SK-N-SH (cell line): ENCODE measurements at regions not wholly inside any gene's neighbourhood (a gene's known extent, or its start where the extent isn't known, plus 50 kb on each side); places are given as distances from the start of the nearest gene placed in this dataset.

Experiments
- CTCF ChIA-PET: fragments of 300-600, 350-600 bp; formaldehyde crosslinking; extraction: SDS; loops from one replicate; lab custom pipeline; 2021; lab: Yijun Ruan, JAX
- POLR2A ChIA-PET: fragments of 350-600 bp; sonication (Branson Sonifier 250); formaldehyde crosslinking; extraction: SDS; loops from one replicate; lab custom pipeline; 2020; ENCODE audit warnings: antibody characterized with exemption, inconsistent platforms; lab: Yijun Ruan, JAX
- DNase-seq: peaks from one replicate; pipeline ENCODE4 v3.0.0; 2012
- H2AFZ ChIP-seq: fragments of 200-600 bp; sonication (generic); 2 replicates; pipeline ENCODE4 v1.8.1; 2016; ENCODE audit warnings: antibody characterized with exemption, mild to moderate bottlenecking, low read depth
- H3F3A ChIP-seq: fragments of 200-600 bp; sonication (generic); replicated peaks from 2 replicates; pipeline ENCODE3; 2016; ENCODE audit warnings: antibody characterized with exemption, mild to moderate bottlenecking; ENCODE audit not compliant: insufficient read depth
- H3K27ac ChIP-seq, 2 experiments: fragments of 200-500 bp in 1 of 2; fragments of 200-600 bp in 1 of 2; sonication (Bioruptor generic) in 1 of 2; sonication (generic), shearing (Covaris generic) in 1 of 2; 2 replicates each; pipeline versions ENCODE4 v1.5.1 to v1.6.1; 2014 to 2016; ENCODE audit warnings: low read depth in 2 of 2, inconsistent platforms in 1 of 2, low read length in 1 of 2, mild to moderate bottlenecking in 1 of 2, mixed read lengths in 1 of 2
- H3K27me3 ChIP-seq: fragments of 200-600 bp; sonication (generic), shearing (Covaris generic); 2 replicates; pipeline ENCODE4 v1.6.1; 2016; ENCODE audit warnings: mixed run types; ENCODE audit not compliant: insufficient read depth
- H3K36me3 ChIP-seq, 2 experiments: fragments of 200-500 bp in 1 of 2; fragments of 200-600 bp in 1 of 2; sonication (Bioruptor generic) in 1 of 2; sonication (generic) in 1 of 2; replicated peaks in 1 of 2; 2 replicates each; pipeline versions ENCODE3 to v1.5.1; 2014 to 2016; ENCODE audit warnings: low read length in 1 of 2, mild to moderate bottlenecking in 1 of 2; ENCODE audit not compliant: insufficient read depth in 2 of 2, control insufficient read depth in 1 of 2
- H3K4me1 ChIP-seq, 2 experiments: fragments of 200-500 bp in 1 of 2; fragments of 200-600 bp in 1 of 2; sonication (Bioruptor generic) in 1 of 2; sonication (generic), shearing (Covaris generic) in 1 of 2; 2 replicates each; pipeline versions ENCODE4 v1.5.1 to v1.6.1; 2014 to 2016; ENCODE audit warnings: low read depth in 1 of 2, low read length in 1 of 2, mixed run types in 1 of 2; ENCODE audit not compliant: insufficient read depth in 2 of 2, control insufficient read depth in 1 of 2
- H3K4me2 ChIP-seq: fragments of 200-600 bp; sonication (generic), shearing (Covaris generic); 2 replicates; pipeline ENCODE4 v1.6.1; 2017; ENCODE audit warnings: mixed run types
- H3K4me3 ChIP-seq, 2 experiments: fragments of 200-500 bp in 1 of 2; fragments of 200-600 bp in 1 of 2; sonication (Bioruptor generic) in 1 of 2; sonication (generic), shearing (Covaris generic) in 1 of 2; 2 replicates each; pipeline versions ENCODE4 v1.5.1 to v1.8.1; 2014 to 2016; ENCODE audit warnings: low read depth in 2 of 2, inconsistent platforms in 1 of 2, low read length in 1 of 2, mild to moderate bottlenecking in 1 of 2, mixed read lengths in 1 of 2, moderate library complexity in 1 of 2
- H3K79me2 ChIP-seq: fragments of 200-600 bp; sonication (generic); 2 replicates; pipeline ENCODE4 v1.8.1; 2017; ENCODE audit warnings: mild to moderate bottlenecking; ENCODE audit not compliant: insufficient read depth
- H3K9ac ChIP-seq: fragments of 200-600 bp; sonication (generic); 2 replicates; pipeline ENCODE4 v1.6.1; 2017; ENCODE audit warnings: mixed run types
- H3K9me2 ChIP-seq: fragments of 200-600 bp; sonication (generic); 2 replicates; pipeline ENCODE4 v1.6.1; 2017; ENCODE audit warnings: mixed run types
- H3K9me3 ChIP-seq: fragments of 200-600 bp; sonication (generic); 2 replicates; pipeline ENCODE4 v1.6.1; 2017; ENCODE audit warnings: mixed run types, mild to moderate bottlenecking, moderate library complexity
- H4K20me1 ChIP-seq: fragments of 200-600 bp; sonication (generic); 2 replicates; pipeline ENCODE4 v1.6.1; 2017; ENCODE audit warnings: mild to moderate bottlenecking, mixed run types; ENCODE audit not compliant: insufficient read depth
- EP300 ChIP-seq, 2 experiments: IDR thresholded peaks; 2 replicates each; pipeline versions ENCODE4 v1.4.0 to v1.6.1; 2012; ENCODE audit warnings: borderline replicate concordance in 1 of 2, low read depth in 1 of 2, low read length in 1 of 2
- GABPA ChIP-seq: IDR thresholded peaks from 2 replicates; pipeline ENCODE4 v1.4.0; 2012; ENCODE audit warnings: low read depth, mild to moderate bottlenecking
- GATA2 ChIP-seq: sonication (generic); formaldehyde crosslinking; IDR thresholded peaks from 2 replicates; pipeline ENCODE4 v1.5.0; 2020; ENCODE audit warnings: mild to moderate bottlenecking, missing genetic modification reagents
- IRF3 ChIP-seq: fragments of 150-350 bp; IDR thresholded peaks from 2 replicates; pipeline ENCODE4 v1.6.1; 2016; ENCODE audit warnings: mild to moderate bottlenecking, low read depth, low read length
- JUND ChIP-seq: IDR thresholded peaks from 2 replicates; pipeline ENCODE4 v1.4.0; 2012
- MXI1 ChIP-seq: IDR thresholded peaks from 2 replicates; pipeline ENCODE4 v1.6.1; 2012; ENCODE audit warnings: mild to moderate bottlenecking, low read depth, low read length, improper control_type of control experiment
- NFIC ChIP-seq: IDR thresholded peaks from 2 replicates; pipeline ENCODE4 v1.4.0; 2012; ENCODE audit warnings: borderline replicate concordance
- NRF1 ChIP-seq: IDR thresholded peaks from 2 replicates; pipeline ENCODE4 v1.6.1; 2012; ENCODE audit warnings: low read depth, mild to moderate bottlenecking, low read length
- REST ChIP-seq: IDR thresholded peaks from 2 replicates; pipeline ENCODE4 v1.6.1; 2012; ENCODE audit warnings: mild to moderate bottlenecking, low read depth, low read length, moderate library complexity
- TAF1 ChIP-seq: IDR thresholded peaks from 2 replicates; pipeline ENCODE4 v1.6.1; 2012; ENCODE audit warnings: low read depth, mild to moderate bottlenecking, low read length, moderate library complexity, borderline replicate concordance
- TCF12 ChIP-seq: IDR thresholded peaks from 2 replicates; pipeline ENCODE4 v1.4.0; 2012
- TEAD4 ChIP-seq: IDR thresholded peaks from 2 replicates; pipeline ENCODE4 v1.4.0; 2012; ENCODE audit warnings: mild to moderate bottlenecking, borderline replicate concordance; ENCODE audit not compliant: insufficient read depth
- USF1 ChIP-seq: IDR thresholded peaks from 2 replicates; pipeline ENCODE4 v1.4.0; 2012; ENCODE audit warnings: low read depth, borderline replicate concordance
- USF2 ChIP-seq: fragments of 150-350 bp; IDR thresholded peaks from 2 replicates; pipeline ENCODE4 v1.6.1; 2017; ENCODE audit warnings: antibody characterized with exemption, low read length, low read depth, borderline replicate concordance
- WGBS: methylation state at CpG from one replicate; pipeline ENCODE4 v1.1.6; 2017; ENCODE audit warnings: low lambda C conversion rate; 5-methylcytosine and 5-hydroxymethylcytosine counted together

GRCh38 chr12:114241973-114242434 lies 163.9 kb downstream of the TBX5 start:
- no peaks in the 10 kb centered on the region for H3K36me3 ChIP-seq
- no peak for DNase-seq
- no peak overlapping the region for H3K27ac ChIP-seq
- no peaks in the 10 kb centered on the region for H3K9me3 ChIP-seq
- no peak overlapping the region for H2AFZ ChIP-seq
- no peak overlapping the region for H3K4me3 ChIP-seq
- H3K27me3 ChIP-seq, result peaks cover 17% of the 10 kb centered on the region; the same call in 1 of the 2 replicates
- H3F3A ChIP-seq, result no peaks in the 10 kb centered on the region
- TF ChIP-seq GABPA, result no peak
- no peak for TF ChIP-seq USF2
- TF ChIP-seq USF1, result no peak
- TF ChIP-seq TCF12, result no peak
- TF ChIP-seq MXI1, result no peak
- TF ChIP-seq TAF1, result no peak
- TF ChIP-seq JUND, result no peak
- no peak for TF ChIP-seq EP300 (IDR thresholded peaks at IDR 0.05; ENCODE audit: borderline replicate concordance in 1 of 2, low read depth in 1 of 2, low read length in 1 of 2)
- no peak for TF ChIP-seq IRF3
- no peak for TF ChIP-seq NFIC
- no peak for TF ChIP-seq GATA2 (CRISPR knock-in tag)
- TF ChIP-seq REST, result no peak
- no peak for TF ChIP-seq NRF1
- no peak for TF ChIP-seq TEAD4
- H3K9ac ChIP-seq, result no peak overlapping the region
- H3K9me2 ChIP-seq, result no peaks in the 10 kb centered on the region
- H3K4me1 ChIP-seq, result no peaks in the 10 kb centered on the region
- ChIA-PET CTCF (interaction anchor here (1.0 kb wide), 1 partner anchor 11 kb away, joined by 3 read pairs; no protein-coding TSS in a partner anchor), POLR2A (no interaction called here)
- 67% methylated on average over 3 of the region's 4 CpGs for WGBS
- H3K4me2 ChIP-seq, result no peak overlapping the region
- no peaks in the 10 kb centered on the region for H4K20me1 ChIP-seq
- no peaks in the 10 kb centered on the region for H3K79me2 ChIP-seq
